Heart right ventricle (tissue), 16 donors: ENCODE measurements at regions not wholly inside any gene's neighbourhood (a gene's known extent, or its start where the extent isn't known, plus 50 kb on each side); places are given as distances from the start of the nearest gene placed in this dataset.
A peak's percentile ranks its signal among the peaks of the same experiment; 100 is the strongest.

Experiments
- ATAC-seq, 8 donors: fragments of 200-7000 bp; cut with Tn5 transposase; one replicate each; pipeline ENCODE4 v1.9.1; 2020; ENCODE audit warnings: mild to moderate bottlenecking in 8 of 8, moderate library complexity in 8 of 8, moderate number of reproducible peaks in 1 of 8
- DNase-seq, 2 donors: peaks; one replicate each; pipeline ENCODE4 v3.0.0-alpha.2; 2020
- H3K27ac ChIP-seq, 10 donors: fragments of 200-600 bp; sonication (generic) in 2 of 10; one replicate each; pipeline versions ENCODE4 v1.5.0 to v1.8.0; 2020 to 2022; ENCODE audit warnings: mild to moderate bottlenecking in 3 of 10
- H3K27me3 ChIP-seq, 7 donors: fragments of 200-600 bp; one replicate each; pipeline ENCODE4 v1.8.0; 2021 to 2022; ENCODE audit warnings: mild to moderate bottlenecking in 2 of 7
- H3K36me3 ChIP-seq, 9 donors: fragments of 200-600 bp; sonication (generic) in 1 of 9; one replicate each; pipeline versions ENCODE4 v1.5.0 to v1.8.0; 2020 to 2022; ENCODE audit warnings: mild to moderate bottlenecking in 2 of 9
- H3K4me1 ChIP-seq, 9 donors: fragments of 200-600 bp; sonication (generic) in 1 of 9; one replicate each; pipeline versions ENCODE4 v1.5.0 to v1.8.0; 2020 to 2022; ENCODE audit warnings: mild to moderate bottlenecking in 4 of 9
- H3K4me3 ChIP-seq, 10 donors: fragments of 200-600 bp; sonication (generic) in 2 of 10; one replicate each; pipeline versions ENCODE4 v1.5.0 to v1.8.0; 2020 to 2022; ENCODE audit warnings: mild to moderate bottlenecking in 7 of 10, moderate library complexity in 2 of 10
- H3K9me3 ChIP-seq, 11 donors: fragments of 200-600 bp in 10 of 11; sonication (generic) in 2 of 11; one replicate each; pipeline versions ENCODE4 v1.5.0 to v1.8.0; 2013 to 2022; ENCODE audit warnings: mild to moderate bottlenecking in 2 of 11, control low read depth in 1 of 11, moderate library complexity in 1 of 11
- CTCF ChIP-seq, 9 donors: fragments of 200-600 bp; sonication (generic) in 2 of 9; IDR thresholded peaks; one replicate each; pipeline versions ENCODE4 v1.5.0 to v1.8.0; 2021 to 2022; ENCODE audit warnings: antibody characterized with exemption in 9 of 9, mild to moderate bottlenecking in 5 of 9, moderate library complexity in 1 of 9
- WGBS, 2 donors: extraction: QIAGEN DNeasy Blood & Tissue Kit; methylation state at CpG; one replicate each; pipeline ENCODE4 v1.1.7; 2013; ENCODE audit warnings: inconsistent platforms in 1 of 2; 5-methylcytosine and 5-hydroxymethylcytosine counted together
- intact Hi-C, 10 donors: fragments of 100-400 bp; cut with DNase I; formaldehyde crosslinking; loops; one replicate each; pipeline versions ENCODE4 v1.11.1 to v1.14.2; 2022
- donor health status: Arrhythmogenic right ventricular cardiomyopathy.
- donor health status: ischemic (EF 13 %, LVEDD 7.1; RV severe dilation, severe dysfunction).
- donor health status: healthy with polysubstance abuse.
- donor health status: DM: no; HTN: yes; CAD: no.
- donor health status: DM: no; HTN: no; CAD: no.
- donor health status: ischemic (EF 25% LVEDD 6.9; RV normal size, moderate dysfunction).
- donor health status: ischemic (EF 25% LVEDD 5.7; RV mildly dilated, moderate dysfunction).
- donor health status: healthy.
- donor health status: DM: yes; HTN: yes; CAD: no.
- donor health status: Ischemic cardiomyopathy.
- donor health status: ischemic (EF 35%, LVEDD 5.7; RV mildly dilated, moderate dysfunction).
- donor health status: nonischemic (EF 11% LVEDD 7.7; RV severe dilation, severe dysfunction).
- donor health status: DM: yes; HTN: yes; CAD: no.
- donor health status: PGD.
- donor health status: ischemic (EF 29% LVEDD 5.4; RV normal size, mild dysfunction).
- donor health status: nonischemic (EF 23%, LVEDD 6.1; RV moderate dilation, normal function).

- H3K27me3 ChIP-seq = peaks cover 0 to 66% (median 0%) of the 10 kb centered on the region in 7 donors
- H3K27ac ChIP-seq = no peak overlapping the region
- 64 to 65% methylated on average over 2 of the region's 2 CpGs for WGBS, 2 donors
- no peaks in the 10 kb centered on the region for H3K4me1 ChIP-seq
- peaks cover 0 to 3% (median 0%) of the 10 kb centered on the region in 11 donors for H3K9me3 ChIP-seq
- no peak overlapping the region for H3K4me3 ChIP-seq
- no peak for DNase-seq
- intact Hi-C loops = no loop called here
- H3K36me3 ChIP-seq = no peaks in the 10 kb centered on the region
- no peak for TF ChIP-seq CTCF (IDR thresholded peaks at IDR 0.05)
- ATAC-seq = peak in 1 of 8 donors; percentile 23
Observed at GRCh38 chrX:73765776-73766430, 86.6 kb downstream of the XIST start.

- no peak for DNase-seq
- H3K4me1 ChIP-seq = no peaks in the 10 kb centered on the region
- no peaks in the 10 kb centered on the region for H3K36me3 ChIP-seq
- no peak for TF ChIP-seq CTCF (IDR thresholded peaks at IDR 0.05)
- peaks cover 0 to 6% (median 0%) of the 10 kb centered on the region in 11 donors for H3K9me3 ChIP-seq
- intact Hi-C loops = no loop called here
- H3K27ac ChIP-seq = no peak overlapping the region
- WGBS, 2 donors = 44 to 60% methylated on average over 6 of the region's 6 CpGs
- ATAC-seq = no peak
- H3K4me3 ChIP-seq = no peak overlapping the region
- peaks cover 0 to 42% (median 0%) of the 10 kb centered on the region in 7 donors for H3K27me3 ChIP-seq
Observed at GRCh38 chrX:73758250-73758649, 94.3 kb downstream of the XIST start.
